ENCODE measurements at regions not wholly inside any gene's neighbourhood (a gene's known extent, or its start where the extent isn't known, plus 50 kb on each side); places are given as distances from the start of the nearest gene placed in this dataset.

DNA sequence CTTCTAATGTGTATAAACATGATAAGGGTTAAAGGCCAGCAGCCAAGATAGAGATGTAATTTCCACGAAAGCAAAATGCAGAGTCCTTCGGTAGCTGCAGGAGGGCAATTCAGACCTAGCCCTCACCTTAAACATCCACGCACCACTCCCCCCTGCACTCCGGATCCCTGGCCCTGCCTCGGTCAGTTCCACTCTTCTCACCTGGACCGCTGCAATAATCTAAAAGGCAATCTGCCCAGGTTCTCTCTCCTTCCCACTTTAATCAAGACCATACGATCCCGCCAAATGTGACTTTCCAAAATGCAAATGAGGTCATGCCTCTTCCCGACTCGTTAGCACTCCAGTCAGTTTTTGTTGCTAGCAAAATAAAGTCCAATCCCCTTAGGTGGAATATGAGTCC, 485.2 kb downstream of the EIPR1 start:
- POLR2A ChIA-PET: interaction anchor here (0.6 kb wide), 1 partner anchor 10 kb away, joined by 3 read pairs; no protein-coding TSS in a partner anchor
- no peak for TF ChIP-seq ZZZ3 (IDR thresholded peaks at IDR 0.05)
- no peak for TF ChIP-seq ZNF76 (CRISPR knock-in tag; IDR thresholded peaks at IDR 0.05; ENCODE audit: borderline replicate concordance)
- TF ChIP-seq RUNX1 (IDR thresholded peaks at IDR 0.05; ENCODE audit: low read depth): no peak
- TF ChIP-seq RBM14 (IDR thresholded peaks at IDR 0.05; ENCODE audit: borderline replicate concordance, insufficient read depth, low read depth, low read length): no peak
- TF ChIP-seq MEIS2 (IDR thresholded peaks at IDR 0.05; ENCODE audit: partially characterized antibody): no peak
- TF ChIP-seq TRIM24 (IDR thresholded peaks at IDR 0.05): no peak
- no peak for TF ChIP-seq STAG1 (CRISPR knock-in tag; IDR thresholded peaks at IDR 0.05; ENCODE audit: borderline replicate concordance)
- no peak for TF ChIP-seq BRD9 (IDR thresholded peaks at IDR 0.05; ENCODE audit: low read depth, partially characterized antibody)
- no peak for TF ChIP-seq SAFB2 (IDR thresholded peaks at IDR 0.05; ENCODE audit: borderline replicate concordance, low read depth, low read length, severe bottlenecking)
- TF ChIP-seq, protein P1, sequence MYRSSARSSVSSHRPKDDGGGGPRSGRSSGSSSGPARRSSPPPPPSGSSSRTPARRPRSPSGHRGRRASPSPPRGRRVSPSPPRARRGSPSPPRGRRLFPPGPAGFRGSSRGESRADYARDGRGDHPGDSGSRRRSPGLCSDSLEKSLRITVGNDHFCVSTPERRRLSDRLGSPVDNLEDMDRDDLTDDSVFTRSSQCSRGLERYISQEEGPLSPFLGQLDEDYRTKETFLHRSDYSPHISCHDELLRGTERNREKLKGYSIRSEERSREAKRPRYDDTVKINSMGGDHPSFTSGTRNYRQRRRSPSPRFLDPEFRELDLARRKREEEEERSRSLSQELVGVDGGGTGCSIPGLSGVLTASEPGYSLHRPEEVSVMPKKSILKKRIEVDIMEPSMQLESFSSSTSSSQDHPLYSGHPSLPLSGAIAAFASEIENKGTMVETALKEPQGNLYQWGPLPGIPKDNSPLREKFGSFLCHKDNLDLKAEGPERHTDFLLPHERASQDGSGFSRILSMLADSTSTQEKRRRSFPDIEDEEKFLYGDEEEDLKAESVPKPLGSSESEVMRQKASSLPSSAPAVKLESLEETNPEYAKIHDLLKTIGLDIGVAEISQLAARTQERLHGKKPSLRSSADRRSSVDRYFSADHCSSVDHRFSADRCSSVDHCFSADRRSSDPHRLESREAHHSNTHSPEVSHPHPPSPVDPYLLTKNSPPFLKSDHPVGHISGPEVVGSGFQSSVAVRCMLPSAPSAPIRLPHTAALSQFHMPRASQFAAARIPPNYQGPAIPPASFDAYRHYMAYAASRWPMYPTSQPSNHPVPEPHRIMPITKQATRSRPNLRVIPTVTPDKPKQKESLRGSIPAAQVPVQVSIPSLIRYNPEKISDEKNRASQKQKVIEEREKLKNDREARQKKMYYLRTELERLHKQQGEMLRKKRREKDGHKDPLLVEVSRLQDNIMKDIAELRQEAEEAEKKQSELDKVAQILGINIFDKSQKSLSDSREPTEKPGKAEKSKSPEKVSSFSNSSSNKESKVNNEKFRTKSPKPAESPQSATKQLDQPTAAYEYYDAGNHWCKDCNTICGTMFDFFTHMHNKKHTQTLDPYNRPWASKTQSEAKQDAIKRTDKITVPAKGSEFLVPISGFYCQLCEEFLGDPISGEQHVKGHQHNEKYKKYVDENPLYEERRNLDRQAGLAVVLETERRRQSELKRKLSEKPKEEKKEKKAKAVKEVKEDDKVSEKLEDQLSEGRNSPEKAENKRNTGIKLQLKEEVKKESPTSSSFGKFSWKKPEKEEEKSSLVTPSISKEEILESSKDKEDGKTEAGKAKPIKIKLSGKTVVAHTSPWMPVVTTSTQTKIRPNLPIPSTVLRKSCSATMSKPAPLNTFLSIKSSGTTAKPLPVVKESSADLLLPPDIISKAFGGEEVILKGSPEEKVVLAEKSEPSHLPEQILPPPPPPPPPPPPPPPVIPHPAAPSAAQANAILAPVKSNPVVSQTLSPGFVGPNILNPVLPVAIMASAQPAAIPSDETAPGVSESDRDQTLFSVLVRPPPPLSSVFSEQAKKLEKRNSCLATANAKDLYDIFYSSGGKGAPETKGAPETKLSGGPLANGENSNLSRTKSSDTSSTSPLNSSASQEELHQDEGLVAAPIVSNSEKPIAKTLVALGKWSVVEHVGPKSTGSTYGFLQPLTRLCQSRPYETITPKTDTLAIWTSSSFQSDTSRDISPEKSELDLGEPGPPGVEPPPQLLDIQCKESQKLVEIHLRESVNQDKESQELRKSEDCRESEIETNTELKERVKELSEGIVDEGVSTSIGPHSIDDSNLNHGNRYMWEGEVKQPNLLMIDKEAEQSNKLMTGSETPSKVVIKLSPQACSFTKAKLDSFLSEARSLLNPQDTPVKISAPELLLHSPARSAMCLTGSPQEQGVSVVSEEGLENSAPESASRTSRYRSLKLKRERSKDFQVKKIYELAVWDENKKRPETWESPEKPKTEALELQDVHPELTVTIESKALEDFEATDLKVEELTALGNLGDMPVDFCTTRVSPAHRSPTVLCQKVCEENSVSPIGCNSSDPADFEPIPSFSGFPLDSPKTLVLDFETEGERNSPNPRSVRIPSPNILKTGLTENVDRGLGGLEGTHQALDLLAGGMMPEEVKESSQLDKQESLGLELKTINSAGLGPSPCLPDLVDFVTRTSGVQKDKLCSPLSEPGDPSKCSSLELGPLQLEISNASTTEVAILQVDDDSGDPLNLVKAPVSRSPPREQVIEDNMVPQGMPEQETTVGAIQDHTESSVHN (IDR thresholded peaks at IDR 0.05; ENCODE audit: borderline replicate concordance in 1 of 2, low read depth in 1 of 2): no peak

More for the DNA sequence above, 485.2 kb downstream of the EIPR1 start:
- in situ Hi-C loops (cut with MboI): no loop called here
- 1% methylated on average over 10 of the region's 10 CpGs for WGBS (ENCODE audit: insufficient coverage, low coverage, missing lambda C conversion rate)
- DNase-seq (ENCODE audit: extremely low read depth in 1 of 4, low spot score in 3 of 4): no peak
- no peaks in the 10 kb centered on the region for H4K20me1 ChIP-seq (replicated peaks; ENCODE audit: control insufficient read depth, insufficient read depth, low read length)
- no TSS peak for BruUV-seq (replicated peaks)
- no peak overlapping the region for H2AFZ ChIP-seq (ENCODE audit: low read depth, low read length)
- H3K4me2 ChIP-seq (ENCODE audit: insufficient read depth, low read length): no peak overlapping the region
- FAIRE-seq: no peak
- no peak overlapping the region for H3K4me3 ChIP-seq
- no peak for ATAC-seq
- H3K4me1 ChIP-seq (replicated peaks in 1 of 2; ENCODE audit: control insufficient read depth in 2 of 2, insufficient read depth in 2 of 2, low read length in 2 of 2): no peaks in the 10 kb centered on the region; a peak in 1 of 5 replicates
- no peaks in the 10 kb centered on the region for H3K79me2 ChIP-seq (ENCODE audit: control insufficient read depth, insufficient read depth, low read length)
- intact Hi-C loops (cut with micrococcal nuclease): no loop called here
- H3K27ac ChIP-seq (ENCODE audit: extremely low read depth, low read depth, low read length): no peak overlapping the region
- H3K27me3 ChIP-seq (ENCODE audit: control insufficient read depth in 2 of 2, insufficient read depth in 2 of 2, low read length in 2 of 2): peaks cover 10 to 52% of the 10 kb centered on the region in 2 experiments; a peak in 4 of 5 replicates
- CTCF ChIA-PET (ENCODE audit: low intra/inter-chr PET ratio): interaction anchor here (0.6 kb wide), 1 partner anchor 408 kb away, joined by 3 read pairs; no protein-coding TSS in a partner anchor
- H3K9me3 ChIP-seq (replicated peaks; ENCODE audit: control insufficient read depth, insufficient read depth, low read depth, low read length): no peaks in the 10 kb centered on the region
- no peaks in the 10 kb centered on the region for H3K36me3 ChIP-seq (ENCODE audit: control insufficient read depth, insufficient read depth, low read length)
- no peak overlapping the region for H3K9ac ChIP-seq (ENCODE audit: insufficient read depth in 1 of 2, low read depth in 2 of 2, low read length in 2 of 2)
- H3K9me1 ChIP-seq (ENCODE audit: control insufficient read depth, insufficient read depth, low read length): peaks cover 3% of the 10 kb centered on the region

Data from K562 (cell line).